AG04449 (cell line): ENCODE measurements at regions not wholly inside any gene's neighbourhood (a gene's known extent, or its start where the extent isn't known, plus 50 kb on each side); places are given as distances from the start of the nearest gene placed in this dataset.

Experiments used
- CTCF ChIA-PET: fragments of 350-600 bp; formaldehyde crosslinking; extraction: SDS; loops from one replicate; lab custom pipeline; 2021; ENCODE audit warnings: antibody characterized with exemption; lab: Yijun Ruan, JAX
- POLR2A ChIA-PET: fragments of 400-600, 350-600 bp; formaldehyde crosslinking; extraction: SDS; loops from one replicate; lab custom pipeline; 2020; ENCODE audit warnings: antibody characterized with exemption, inconsistent platforms; lab: Yijun Ruan, JAX
- DNase-seq: peaks from one replicate; pipeline ENCODE4 v3.0.0-alpha.2; 2010; ENCODE audit warnings: low read depth, low spot score
- H3K4me3 ChIP-seq: 2 replicates; pipeline ENCODE4 v1.5.1; 2011; ENCODE audit warnings: low read depth, mild to moderate bottlenecking, control low read depth, low read length
- TF ChIP-seq, protein P1 (sequence below): IDR thresholded peaks from one replicate; pipeline ENCODE4 v1.5.1; 2011; ENCODE audit warnings: mild to moderate bottlenecking, moderate library complexity, low read length, control low read depth, inconsistent platforms; ENCODE audit not compliant: insufficient read depth; ENCODE audit errors: missing control alignments

DNA sequence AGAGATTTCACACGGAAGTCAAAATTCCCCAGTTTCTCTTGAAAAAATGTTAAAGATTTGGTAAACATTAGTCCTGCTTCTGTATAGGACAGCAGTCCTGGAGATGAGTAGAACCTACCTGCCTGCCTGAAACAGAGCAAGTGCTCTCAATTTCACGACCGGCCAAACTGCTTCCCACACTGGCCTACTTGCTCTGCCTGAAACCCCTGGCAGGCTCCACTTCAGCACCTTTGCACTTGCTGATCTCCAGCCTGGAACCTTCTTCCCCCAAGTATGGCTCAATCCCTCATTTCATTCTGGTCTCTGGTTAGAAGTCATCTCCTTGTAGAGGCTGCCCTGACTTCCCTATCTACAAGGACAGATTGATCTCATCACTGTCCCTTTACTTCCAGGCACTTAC lies 271.4 kb downstream of the DLEU7 start:
- no peak for DNase-seq
- ChIA-PET POLR2A (no interaction called here), CTCF (no interaction called here)
- no peak overlapping the region for H3K4me3 ChIP-seq
- TF ChIP-seq, protein P1, sequence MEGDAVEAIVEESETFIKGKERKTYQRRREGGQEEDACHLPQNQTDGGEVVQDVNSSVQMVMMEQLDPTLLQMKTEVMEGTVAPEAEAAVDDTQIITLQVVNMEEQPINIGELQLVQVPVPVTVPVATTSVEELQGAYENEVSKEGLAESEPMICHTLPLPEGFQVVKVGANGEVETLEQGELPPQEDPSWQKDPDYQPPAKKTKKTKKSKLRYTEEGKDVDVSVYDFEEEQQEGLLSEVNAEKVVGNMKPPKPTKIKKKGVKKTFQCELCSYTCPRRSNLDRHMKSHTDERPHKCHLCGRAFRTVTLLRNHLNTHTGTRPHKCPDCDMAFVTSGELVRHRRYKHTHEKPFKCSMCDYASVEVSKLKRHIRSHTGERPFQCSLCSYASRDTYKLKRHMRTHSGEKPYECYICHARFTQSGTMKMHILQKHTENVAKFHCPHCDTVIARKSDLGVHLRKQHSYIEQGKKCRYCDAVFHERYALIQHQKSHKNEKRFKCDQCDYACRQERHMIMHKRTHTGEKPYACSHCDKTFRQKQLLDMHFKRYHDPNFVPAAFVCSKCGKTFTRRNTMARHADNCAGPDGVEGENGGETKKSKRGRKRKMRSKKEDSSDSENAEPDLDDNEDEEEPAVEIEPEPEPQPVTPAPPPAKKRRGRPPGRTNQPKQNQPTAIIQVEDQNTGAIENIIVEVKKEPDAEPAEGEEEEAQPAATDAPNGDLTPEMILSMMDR: no peak

DNA sequence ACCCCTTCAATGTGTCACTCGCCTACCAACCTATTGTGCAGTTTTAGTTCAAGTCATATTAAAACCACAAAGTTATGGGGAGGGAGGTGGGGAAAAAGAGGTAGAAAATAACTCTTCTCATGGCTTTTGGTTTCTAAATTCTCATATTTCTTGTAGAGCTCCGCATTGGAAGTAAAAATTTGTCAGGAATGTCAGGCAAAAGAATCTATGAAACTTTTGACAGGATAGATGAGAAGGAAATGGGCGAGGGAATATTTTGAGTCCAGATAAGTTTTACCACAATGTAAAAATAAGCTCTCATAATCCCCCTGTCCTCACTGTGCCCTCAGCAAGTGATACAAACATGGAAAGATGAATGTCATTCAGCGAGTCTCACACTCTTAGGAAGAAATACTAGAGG lies 270.4 kb downstream of the DLEU7 start:
- ChIA-PET POLR2A (no interaction called here), CTCF (no interaction called here)
- TF ChIP-seq, protein P1: no peak
- H3K4me3 ChIP-seq: no peak overlapping the region
- no peak for DNase-seq

DNA sequence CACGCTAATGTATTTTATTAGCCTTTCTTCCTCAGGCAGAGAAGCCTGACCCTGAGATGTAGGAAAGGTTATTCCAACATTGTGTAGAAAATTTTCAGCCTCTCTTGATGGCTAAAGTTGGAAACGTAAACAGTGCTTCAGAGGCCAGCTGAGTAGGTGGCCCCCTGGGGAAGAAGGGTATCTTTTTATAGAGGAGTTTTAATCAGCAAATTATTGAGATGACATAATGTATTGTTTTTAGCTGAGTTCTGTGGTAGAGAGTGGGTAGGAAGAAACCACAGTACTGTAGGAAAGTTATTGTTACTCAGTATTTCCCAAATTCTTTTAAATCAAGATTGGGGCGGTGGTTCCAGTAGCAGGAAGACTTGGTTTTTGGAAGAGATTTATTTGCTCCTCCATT lies 268.8 kb downstream of the DLEU7 start:
- ChIA-PET POLR2A (no interaction called here), CTCF (no interaction called here)
- TF ChIP-seq, protein P1: no peak
- H3K4me3 ChIP-seq: no peak overlapping the region
- peak; percentile 36 for DNase-seq

DNA sequence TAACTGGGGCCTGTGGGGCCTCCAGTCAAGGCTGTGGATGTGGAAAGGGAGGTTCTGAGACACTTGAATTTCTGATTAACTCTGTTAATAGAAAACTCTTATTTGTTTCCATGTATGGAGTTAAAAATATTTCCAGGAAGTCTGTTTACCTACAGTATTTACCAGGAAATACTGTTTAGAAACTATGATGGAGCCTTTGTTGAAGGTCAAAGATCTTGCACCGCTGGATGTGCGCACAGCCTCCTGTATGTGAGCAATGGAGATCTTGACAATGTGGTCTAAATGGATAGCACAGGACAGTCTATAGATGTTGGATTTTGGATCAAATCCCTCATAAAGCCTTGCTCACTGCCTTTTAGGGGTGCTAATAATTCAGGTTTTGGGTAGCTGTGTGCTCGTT lies 268.4 kb downstream of the DLEU7 start:
- TF ChIP-seq, protein P1: no peak
- no peak for DNase-seq
- H3K4me3 ChIP-seq: no peak overlapping the region
- CTCF ChIA-PET: interaction anchor here (0.6 to 1.8 kb wide), 2 partner anchors 225 to 490 kb away, joined by 4 read pairs; no protein-coding TSS in a partner anchor
- POLR2A ChIA-PET: no interaction called here

DNA sequence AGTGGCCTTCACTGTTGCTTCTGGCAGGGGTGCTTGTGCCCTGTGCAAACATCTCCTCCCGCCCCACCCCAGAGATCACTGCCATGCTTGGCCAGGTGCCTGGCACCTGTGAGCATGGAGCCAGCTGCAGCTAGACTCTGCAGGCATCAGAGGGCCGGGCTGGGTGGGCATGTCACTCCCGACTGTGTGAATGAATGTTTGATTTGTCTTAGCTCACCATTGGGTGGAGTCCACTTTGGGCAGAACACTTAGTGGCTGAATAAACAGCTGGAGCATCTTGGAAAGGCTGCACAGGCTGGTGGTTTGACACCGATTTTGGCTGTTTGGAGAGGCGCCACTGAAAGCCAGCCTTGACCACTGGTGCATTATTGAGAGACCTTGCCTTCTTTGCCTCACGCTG lies 267.3 kb downstream of the DLEU7 start:
- H3K4me3 ChIP-seq: no peak overlapping the region
- TF ChIP-seq, protein P1: no peak
- ChIA-PET CTCF (interaction anchor here (1.8 kb wide), 1 partner anchor 224 kb away, joined by 4 read pairs; no protein-coding TSS in a partner anchor), POLR2A (no interaction called here)
- no peak for DNase-seq

DNA sequence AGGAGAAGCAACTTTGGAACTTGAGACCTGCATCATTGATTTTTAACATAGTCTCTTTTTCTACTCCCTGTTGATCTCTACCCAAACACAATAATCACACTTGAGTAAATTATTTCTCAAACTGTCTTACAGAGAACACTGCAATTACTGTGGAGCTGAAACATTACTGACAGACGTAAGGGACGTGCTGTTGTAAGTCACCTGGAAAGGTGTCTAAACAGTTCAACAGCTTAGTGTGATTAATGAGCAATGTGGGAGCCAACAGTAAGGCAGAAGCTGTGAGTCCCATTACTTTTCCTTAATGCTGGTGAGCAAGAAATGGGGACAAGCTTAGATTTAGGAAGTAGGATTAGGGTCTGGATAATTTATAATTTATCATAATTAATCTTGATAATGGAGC lies 265.7 kb downstream of the DLEU7 start:
- no peak for DNase-seq
- POLR2A ChIA-PET: no interaction called here
- CTCF ChIA-PET: interaction anchor here (1.1 to 1.2 kb wide), 2 partner anchors 10 to 601 kb away, joined by 3 to 5 read pairs; no protein-coding TSS in a partner anchor
- TF ChIP-seq, protein P1: no peak
- H3K4me3 ChIP-seq: no peak overlapping the region
